Fibroblast of lung (primary cell): ENCODE measurements at regions not wholly inside any gene's neighbourhood (a gene's known extent, or its start where the extent isn't known, plus 50 kb on each side); places are given as distances from the start of the nearest gene placed in this dataset.
A peak's percentile ranks its signal among the peaks of the same experiment; 100 is the strongest.

Experiments used
- DNase-seq, 2 donors: peaks; one replicate each; pipeline versions ENCODE4 v3.0.0 to v3.0.0-alpha.2; 2010; ENCODE audit warnings: low read depth in 2 of 2
- H2AFZ ChIP-seq: 2 replicates; pipeline ENCODE4 v1.5.1; 2012; ENCODE audit warnings: low read length, control low read depth, inconsistent platforms
- H3K27ac ChIP-seq: 2 replicates; pipeline ENCODE4 v1.5.1; 2011; ENCODE audit warnings: low read length, control low read depth; ENCODE audit not compliant: insufficient read depth
- H3K27me3 ChIP-seq: 2 replicates; pipeline ENCODE4 v1.5.1; 2011; ENCODE audit warnings: mild to moderate bottlenecking, low read length; ENCODE audit not compliant: control insufficient read depth, insufficient read depth
- H3K36me3 ChIP-seq: 2 replicates; pipeline ENCODE4 v1.5.1; 2011; ENCODE audit warnings: low read length; ENCODE audit not compliant: control insufficient read depth, insufficient read depth
- H3K4me1 ChIP-seq: 2 replicates; pipeline ENCODE4 v1.5.1; 2011; ENCODE audit warnings: low read length; ENCODE audit not compliant: control insufficient read depth, insufficient read depth; ENCODE audit errors: extremely low read depth
- H3K4me2 ChIP-seq: 2 replicates; pipeline ENCODE4 v1.5.1; 2011; ENCODE audit warnings: low read length, control low read depth; ENCODE audit not compliant: insufficient read depth; ENCODE audit errors: extremely low read depth
- H3K4me3 ChIP-seq, 4 experiments: fragments of 200-600 bp in 1 of 4; sonication (generic) in 1 of 4; replicated peaks in 1 of 4; 2 replicates each; pipeline ENCODE4 v1.5.1; 2011 to 2016; ENCODE audit warnings: low read length in 4 of 4, low read depth in 3 of 4, mild to moderate bottlenecking in 3 of 4, control low read depth in 2 of 4, inconsistent platforms in 1 of 4, mixed read lengths in 1 of 4; ENCODE audit not compliant: insufficient read depth in 1 of 4; ENCODE audit errors: control extremely low read depth in 1 of 4
- H3K79me2 ChIP-seq: 2 replicates; pipeline ENCODE4 v1.5.1; 2012; ENCODE audit warnings: mild to moderate bottlenecking, low read length, inconsistent platforms; ENCODE audit not compliant: control insufficient read depth, insufficient read depth
- H3K9ac ChIP-seq: 2 replicates; pipeline ENCODE4 v1.5.1; 2011; ENCODE audit warnings: mild to moderate bottlenecking, low read length, control low read depth; ENCODE audit not compliant: insufficient read depth
- H3K9me3 ChIP-seq: 2 replicates; pipeline ENCODE4 v1.5.1; 2012; ENCODE audit warnings: low read depth, low read length; ENCODE audit not compliant: control insufficient read depth, insufficient read depth
- H4K20me1 ChIP-seq: 2 replicates; pipeline ENCODE4 v1.5.1; 2011; ENCODE audit warnings: low read length; ENCODE audit not compliant: control insufficient read depth, insufficient read depth; ENCODE audit errors: extremely low read depth
- EZH2 ChIP-seq: IDR thresholded peaks from 2 replicates; pipeline ENCODE4 v1.5.1; 2012; ENCODE audit warnings: low read length, control low read depth, mild to moderate bottlenecking; ENCODE audit errors: missing control alignments
- TF ChIP-seq, protein P1 (sequence below), 2 donors: IDR thresholded peaks in 1 of 2; conservative IDR thresholded peaks in 1 of 2; 1 replicate in 1 of 2; 2 replicates in 1 of 2; pipeline ENCODE4 v1.5.1; 2011 to 2012; ENCODE audit warnings: low read length in 2 of 2, control low read depth in 1 of 2, inconsistent platforms in 1 of 2, low read depth in 1 of 2, mild to moderate bottlenecking in 1 of 2

- Histone ChIP-seq H3K9me3 (no peaks in the 10 kb centered on the region), H4K20me1 (no peaks in the 10 kb centered on the region), H3K9ac (no peak overlapping the region), H2AFZ (peak overlapping the region; percentile 97), H3K4me1 (peaks cover 5% of the 10 kb centered on the region), H3K36me3 (no peaks in the 10 kb centered on the region), H3K4me3 (peak overlapping the region in 1 of 4 experiments; percentile 8), H3K27ac (no peak overlapping the region), H3K27me3 (no peaks in the 10 kb centered on the region), H3K79me2 (no peaks in the 10 kb centered on the region), H3K4me2 (peak overlapping the region; percentile 83)
- TF ChIP-seq, protein P1, sequence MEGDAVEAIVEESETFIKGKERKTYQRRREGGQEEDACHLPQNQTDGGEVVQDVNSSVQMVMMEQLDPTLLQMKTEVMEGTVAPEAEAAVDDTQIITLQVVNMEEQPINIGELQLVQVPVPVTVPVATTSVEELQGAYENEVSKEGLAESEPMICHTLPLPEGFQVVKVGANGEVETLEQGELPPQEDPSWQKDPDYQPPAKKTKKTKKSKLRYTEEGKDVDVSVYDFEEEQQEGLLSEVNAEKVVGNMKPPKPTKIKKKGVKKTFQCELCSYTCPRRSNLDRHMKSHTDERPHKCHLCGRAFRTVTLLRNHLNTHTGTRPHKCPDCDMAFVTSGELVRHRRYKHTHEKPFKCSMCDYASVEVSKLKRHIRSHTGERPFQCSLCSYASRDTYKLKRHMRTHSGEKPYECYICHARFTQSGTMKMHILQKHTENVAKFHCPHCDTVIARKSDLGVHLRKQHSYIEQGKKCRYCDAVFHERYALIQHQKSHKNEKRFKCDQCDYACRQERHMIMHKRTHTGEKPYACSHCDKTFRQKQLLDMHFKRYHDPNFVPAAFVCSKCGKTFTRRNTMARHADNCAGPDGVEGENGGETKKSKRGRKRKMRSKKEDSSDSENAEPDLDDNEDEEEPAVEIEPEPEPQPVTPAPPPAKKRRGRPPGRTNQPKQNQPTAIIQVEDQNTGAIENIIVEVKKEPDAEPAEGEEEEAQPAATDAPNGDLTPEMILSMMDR (conservative IDR thresholded peaks at IDR 0.05 in 1 of 2, IDR thresholded peaks at IDR 0.05 in 1 of 2; ENCODE audit: low read depth in 1 of 2, low read length in 2 of 2): no peak
- no peak for TF ChIP-seq EZH2
- peak in 1 of 2 donors; percentile 56 for DNase-seq
These were observed 100.4 kb upstream of the LARP1 start for GRCh38 chr5:154654486-154655371.

GRCh38 chr5:154653764-154654485, 101.3 kb upstream of the LARP1 start:
- TF ChIP-seq, protein P1 (conservative IDR thresholded peaks at IDR 0.05 in 1 of 2, IDR thresholded peaks at IDR 0.05 in 1 of 2; ENCODE audit: low read depth in 1 of 2, low read length in 2 of 2): no peak
- TF ChIP-seq EZH2: no peak
- Histone ChIP-seq H2AFZ (peak overlapping the region; percentile 71), H3K4me3 (peak overlapping the region in 1 of 4 experiments; percentile 8), H4K20me1 (no peaks in the 10 kb centered on the region), H3K27ac (no peak overlapping the region), H3K4me2 (peak overlapping the region; percentile 83), H3K27me3 (no peaks in the 10 kb centered on the region), H3K4me1 (peaks cover 5% of the 10 kb centered on the region), H3K9ac (no peak overlapping the region), H3K79me2 (no peaks in the 10 kb centered on the region), H3K36me3 (no peaks in the 10 kb centered on the region), H3K9me3 (no peaks in the 10 kb centered on the region)
- DNase-seq: no peak

DNA sequence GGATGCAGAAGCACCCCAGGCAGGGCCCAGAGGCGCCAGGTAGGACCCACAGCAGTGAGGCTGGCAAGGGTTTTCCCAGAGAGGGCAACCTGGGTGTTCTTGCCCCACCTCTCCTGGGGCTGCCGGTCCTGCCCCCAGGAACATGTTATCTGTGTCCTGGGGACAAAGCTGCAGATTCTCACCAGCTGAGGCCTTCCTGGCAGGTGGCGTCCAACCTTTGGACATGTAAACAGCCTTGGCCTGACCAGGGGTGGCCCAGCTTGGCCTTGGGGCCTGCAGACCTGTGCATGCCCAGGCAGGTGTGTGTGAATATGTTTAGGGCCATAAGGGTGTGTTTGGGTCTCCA, 101.8 kb upstream of the LARP1 start:
- no peak overlapping the region for H3K4me3 ChIP-seq
- H3K36me3 ChIP-seq: no peaks in the 10 kb centered on the region
- H4K20me1 ChIP-seq: no peaks in the 10 kb centered on the region
- peaks cover 5% of the 10 kb centered on the region for H3K4me1 ChIP-seq
- no peak overlapping the region for H3K27ac ChIP-seq
- H3K79me2 ChIP-seq: no peaks in the 10 kb centered on the region
- no peak overlapping the region for H3K9ac ChIP-seq
- H2AFZ ChIP-seq: no peak overlapping the region
- no peaks in the 10 kb centered on the region for H3K27me3 ChIP-seq
- H3K9me3 ChIP-seq: no peaks in the 10 kb centered on the region
- DNase-seq: no peak
- TF ChIP-seq, protein P1 (conservative IDR thresholded peaks at IDR 0.05 in 1 of 2, IDR thresholded peaks at IDR 0.05 in 1 of 2; ENCODE audit: low read depth in 1 of 2, low read length in 2 of 2): no peak
- TF ChIP-seq EZH2: no peak
- H3K4me2 ChIP-seq: no peak overlapping the region
